GM20000 (cell line): ENCODE measurements at regions not wholly inside any gene's neighbourhood (a gene's known extent, or its start where the extent isn't known, plus 50 kb on each side); places are given as distances from the start of the nearest gene placed in this dataset.

ENCODE experiments used
- DNase-seq: peaks from one replicate; pipeline ENCODE4 v3.0.0; 2012; ENCODE audit warnings: low spot score
- TF ChIP-seq, protein P1 (sequence below): IDR thresholded peaks from 2 replicates; pipeline ENCODE4 v1.5.1; 2012; ENCODE audit warnings: mild to moderate bottlenecking, control low read depth; ENCODE audit errors: extremely low read depth, missing control alignments

DNA sequence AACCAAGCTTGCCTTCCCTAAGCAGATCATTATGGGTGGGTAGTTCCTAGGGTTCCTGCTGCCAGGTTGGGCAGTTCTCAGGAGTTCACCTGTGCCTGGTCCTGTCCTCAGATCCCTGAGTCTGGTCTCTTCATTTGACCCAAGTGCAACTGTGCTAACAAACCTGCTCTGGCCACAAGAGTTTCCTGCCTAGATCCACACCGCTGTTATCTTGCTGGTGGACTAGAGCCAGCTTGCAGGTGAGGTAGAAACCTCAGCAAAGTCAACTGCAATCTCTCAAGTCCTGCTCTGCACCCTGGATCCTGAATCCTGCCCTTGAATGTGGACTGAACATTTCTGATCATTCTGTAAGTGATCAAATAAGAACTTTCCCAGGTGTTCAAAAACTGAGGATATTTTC lies 191.8 kb upstream of the LRFN2 start:
- TF ChIP-seq, protein P1, sequence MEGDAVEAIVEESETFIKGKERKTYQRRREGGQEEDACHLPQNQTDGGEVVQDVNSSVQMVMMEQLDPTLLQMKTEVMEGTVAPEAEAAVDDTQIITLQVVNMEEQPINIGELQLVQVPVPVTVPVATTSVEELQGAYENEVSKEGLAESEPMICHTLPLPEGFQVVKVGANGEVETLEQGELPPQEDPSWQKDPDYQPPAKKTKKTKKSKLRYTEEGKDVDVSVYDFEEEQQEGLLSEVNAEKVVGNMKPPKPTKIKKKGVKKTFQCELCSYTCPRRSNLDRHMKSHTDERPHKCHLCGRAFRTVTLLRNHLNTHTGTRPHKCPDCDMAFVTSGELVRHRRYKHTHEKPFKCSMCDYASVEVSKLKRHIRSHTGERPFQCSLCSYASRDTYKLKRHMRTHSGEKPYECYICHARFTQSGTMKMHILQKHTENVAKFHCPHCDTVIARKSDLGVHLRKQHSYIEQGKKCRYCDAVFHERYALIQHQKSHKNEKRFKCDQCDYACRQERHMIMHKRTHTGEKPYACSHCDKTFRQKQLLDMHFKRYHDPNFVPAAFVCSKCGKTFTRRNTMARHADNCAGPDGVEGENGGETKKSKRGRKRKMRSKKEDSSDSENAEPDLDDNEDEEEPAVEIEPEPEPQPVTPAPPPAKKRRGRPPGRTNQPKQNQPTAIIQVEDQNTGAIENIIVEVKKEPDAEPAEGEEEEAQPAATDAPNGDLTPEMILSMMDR = no peak
- DNase-seq = no peak

DNA sequence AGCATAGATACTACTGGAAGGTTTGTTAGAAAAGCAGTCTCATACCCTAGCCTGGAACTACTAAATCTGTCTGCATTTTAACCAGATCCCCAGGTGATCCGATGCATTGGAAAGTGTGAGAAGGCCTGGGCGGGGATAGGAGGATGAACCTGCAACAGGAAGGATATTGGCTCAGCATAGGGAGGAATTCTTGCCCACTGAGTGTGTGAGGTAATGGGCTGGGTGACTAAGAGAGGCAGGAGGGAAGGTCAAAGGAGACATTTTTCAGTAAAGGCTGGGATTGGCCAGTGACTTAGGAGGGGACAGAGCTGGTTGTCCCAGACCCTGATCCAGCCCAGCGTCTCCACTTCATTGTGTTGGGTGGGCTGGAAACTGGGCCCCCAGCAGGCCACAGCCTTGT lies 191.0 kb upstream of the LRFN2 start:
- TF ChIP-seq, protein P1 = no peak
- no peak for DNase-seq

DNA sequence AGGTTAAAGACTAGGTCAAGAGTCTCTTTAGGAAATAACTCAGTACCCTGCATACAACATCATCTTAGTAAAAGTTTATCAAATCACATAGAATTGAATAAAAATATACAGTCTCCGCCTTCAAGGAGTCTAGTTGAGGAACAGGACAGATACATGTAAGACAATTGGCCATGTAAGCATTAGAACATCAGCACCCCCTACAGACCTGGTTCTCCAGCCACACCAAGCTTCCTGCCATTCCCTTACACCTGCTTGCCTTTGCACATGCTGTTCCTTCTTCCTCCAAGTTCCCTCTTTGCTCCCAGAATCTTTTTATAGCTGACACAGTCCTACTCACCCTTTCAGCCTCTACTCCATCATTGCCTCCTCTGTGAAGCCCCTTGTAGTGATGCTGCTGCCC lies 187.8 kb upstream of the LRFN2 start:
- DNase-seq = no peak
- TF ChIP-seq, protein P1 = no peak

DNA sequence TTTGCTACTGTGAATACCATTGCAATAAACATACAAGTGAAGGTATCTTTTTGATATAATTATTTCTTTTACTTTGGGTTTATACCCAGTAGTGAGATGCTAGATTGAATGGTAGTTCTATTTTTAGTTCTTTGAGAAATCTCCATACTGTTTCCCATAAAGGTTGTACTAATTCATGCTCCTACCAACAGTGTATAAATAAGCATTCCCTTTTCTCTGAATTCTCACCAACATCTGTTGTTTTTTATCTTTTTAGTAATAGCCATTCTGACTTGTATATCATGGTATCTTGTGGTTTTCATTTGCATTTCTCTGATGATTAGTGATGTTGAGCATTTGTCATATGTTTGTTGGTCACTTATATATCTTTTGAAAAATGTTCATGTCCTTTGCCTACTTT lies 183.6 kb upstream of the LRFN2 start:
- TF ChIP-seq, protein P1 = no peak

DNA sequence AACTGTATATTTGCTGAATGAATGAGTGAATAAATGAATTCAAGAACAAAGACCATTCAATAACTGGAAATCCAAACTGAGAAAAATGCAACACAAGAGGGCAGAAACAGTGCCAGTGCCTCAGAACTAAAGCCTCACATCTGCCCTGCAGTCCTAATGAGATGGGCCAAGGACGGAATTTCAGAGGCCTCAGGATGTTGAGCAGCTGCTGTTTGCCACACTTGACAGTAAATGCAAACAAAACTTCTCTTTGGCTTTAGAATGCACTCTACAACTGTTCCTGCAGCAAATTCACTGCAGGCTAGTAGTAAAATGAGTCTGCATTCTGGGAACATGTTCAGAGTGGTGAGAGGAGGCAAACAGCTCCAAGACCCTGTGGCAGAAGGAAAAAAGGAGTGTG lies 177.6 kb upstream of the LRFN2 start:
- TF ChIP-seq, protein P1 = no peak
- DNase-seq = no peak

More for the DNA sequence above, 183.6 kb upstream of the LRFN2 start:
- no peak for DNase-seq

DNA sequence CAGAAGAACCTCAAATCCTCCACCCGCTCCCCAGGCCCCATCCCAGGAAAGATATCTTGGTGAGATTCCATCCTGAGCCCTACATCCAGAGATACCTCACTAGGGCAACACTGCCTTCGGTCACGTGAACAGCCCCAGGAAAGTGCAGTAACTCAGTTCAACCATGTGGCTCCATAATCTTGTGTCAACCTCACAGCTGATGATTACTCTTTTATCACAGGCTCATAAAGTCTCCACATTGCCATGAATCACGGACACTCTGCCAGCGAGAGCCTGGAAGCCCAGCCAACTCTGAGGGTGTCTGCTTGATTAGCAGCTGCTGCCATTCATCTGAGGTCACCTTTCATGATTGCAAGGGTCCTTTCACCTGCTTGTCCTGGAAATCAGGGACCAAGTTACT lies 175.8 kb upstream of the LRFN2 start:
- TF ChIP-seq, protein P1 = no peak

DNA sequence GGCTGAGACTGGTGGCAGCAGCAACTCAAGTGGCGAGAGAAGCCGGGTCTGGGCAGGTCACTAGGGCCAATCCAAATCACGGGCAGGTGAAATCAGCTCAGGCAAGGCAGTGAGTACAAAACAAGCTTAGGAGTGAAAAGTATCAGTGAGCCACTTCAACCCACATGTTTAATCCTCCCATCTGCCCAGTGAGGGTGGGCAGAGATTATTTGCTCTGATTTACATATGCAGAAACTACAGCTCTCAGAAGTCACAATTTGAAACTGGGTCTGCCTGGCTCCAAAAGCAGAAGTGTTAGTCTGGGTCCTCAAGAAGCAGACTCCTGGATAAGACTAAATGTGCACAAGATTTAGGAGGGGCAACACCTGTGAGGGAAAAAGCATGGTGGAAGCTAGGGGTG lies 173.7 kb upstream of the LRFN2 start:
- DNase-seq = no peak
- TF ChIP-seq, protein P1 = no peak

More for the DNA sequence above, 175.8 kb upstream of the LRFN2 start:
- DNase-seq = no peak
